AG04449 (cell line): ENCODE measurements at regions not wholly inside any gene's neighbourhood (a gene's known extent, or its start where the extent isn't known, plus 50 kb on each side); places are given as distances from the start of the nearest gene placed in this dataset.

Experiments used
- CTCF ChIA-PET: fragments of 350-600 bp; formaldehyde crosslinking; extraction: SDS; loops from one replicate; lab custom pipeline; 2021; ENCODE audit warnings: antibody characterized with exemption; lab: Yijun Ruan, JAX
- POLR2A ChIA-PET: fragments of 400-600, 350-600 bp; formaldehyde crosslinking; extraction: SDS; loops from one replicate; lab custom pipeline; 2020; ENCODE audit warnings: antibody characterized with exemption, inconsistent platforms; lab: Yijun Ruan, JAX
- DNase-seq: peaks from one replicate; pipeline ENCODE4 v3.0.0-alpha.2; 2010; ENCODE audit warnings: low read depth, low spot score
- H3K4me3 ChIP-seq: 2 replicates; pipeline ENCODE4 v1.5.1; 2011; ENCODE audit warnings: low read depth, mild to moderate bottlenecking, control low read depth, low read length
- CTCF ChIP-seq: IDR thresholded peaks from one replicate; pipeline ENCODE4 v1.5.1; 2011; ENCODE audit warnings: mild to moderate bottlenecking, moderate library complexity, low read length, control low read depth, inconsistent platforms; ENCODE audit not compliant: insufficient read depth; ENCODE audit errors: missing control alignments

- no peak for TF ChIP-seq CTCF
- H3K4me3 ChIP-seq, result no peak overlapping the region
- CTCF ChIA-PET, result interaction anchor here (0.6 to 1.6 kb wide), 3 partner anchors 9 to 1606 kb away, joined by 3 to 6 read pairs (median 3); no protein-coding TSS in a partner anchor
- POLR2A ChIA-PET, result no interaction called here
- DNase-seq, result no peak
Observed at GRCh38 chr18:76259096-76259495, 235.9 kb downstream of the ZNF516 start.

- no peak overlapping the region for H3K4me3 ChIP-seq
- ChIA-PET POLR2A (no interaction called here), CTCF (interaction anchor here (0.6 to 2.1 kb wide), 4 partner anchors 10 to 1612 kb away, joined by 3 to 6 read pairs (median 4); no protein-coding TSS in a partner anchor)
- no peak for DNase-seq
- TF ChIP-seq CTCF, result no peak
Observed at GRCh38 chr18:76258209-76258608, 236.8 kb downstream of the ZNF516 start.

- no peak overlapping the region for H3K4me3 ChIP-seq
- no peak for DNase-seq
- ChIA-PET CTCF (interaction anchor here (0.8 to 1.9 kb wide), 3 partner anchors 11 to 29 kb away, joined by 3 to 6 read pairs (median 4); no protein-coding TSS in a partner anchor), POLR2A (no interaction called here)
- TF ChIP-seq CTCF, result no peak
Observed at GRCh38 chr18:76255070-76255683, 239.9 kb downstream of the ZNF516 start.

- TF ChIP-seq CTCF, result peak; percentile 5
- no peak for DNase-seq
- CTCF ChIA-PET, result no interaction called here
- POLR2A ChIA-PET, result no interaction called here
- no peak overlapping the region for H3K4me3 ChIP-seq
Observed at GRCh38 chr18:76252880-76253279, 242.2 kb downstream of the ZNF516 start.

GRCh38 chr18:76252139-76252538 lies 242.9 kb downstream of the ZNF516 start:
- CTCF ChIA-PET, result no interaction called here
- no peak for DNase-seq
- POLR2A ChIA-PET, result no interaction called here
- no peak overlapping the region for H3K4me3 ChIP-seq
- TF ChIP-seq CTCF, result no peak

- ChIA-PET POLR2A (no interaction called here), CTCF (no interaction called here)
- TF ChIP-seq CTCF, result no peak
- no peak for DNase-seq
- no peak overlapping the region for H3K4me3 ChIP-seq
Observed at GRCh38 chr18:76251691-76252090, 243.4 kb downstream of the ZNF516 start.
